ENCODE measurements at regions not wholly inside any gene's neighbourhood (a gene's known extent, or its start where the extent isn't known, plus 50 kb on each side); places are given as distances from the start of the nearest gene placed in this dataset.
"Not testable (repeated sequence)": the region's sequence is repeated elsewhere in the genome, so short reads cannot be mapped to it uniquely, and the experiment has no call there.

- not testable (repeated sequence) for H3K4me3 ChIP-seq (ENCODE audit: low read depth in 1 of 3, low read length in 3 of 3); H3K4me1 ChIP-seq (ENCODE audit: control insufficient read depth in 3 of 3, insufficient read depth in 2 of 3, low read depth in 1 of 3, low read length in 2 of 3); DNase-seq; H3K9me3 ChIP-seq (ENCODE audit: control insufficient read depth in 2 of 2, insufficient read depth in 1 of 2, low read depth in 1 of 2, low read length in 1 of 2); H3K36me3 ChIP-seq (ENCODE audit: control insufficient read depth in 3 of 3, insufficient read depth in 2 of 3, low read depth in 1 of 3, low read length in 3 of 3); H3K27me3 ChIP-seq (ENCODE audit: control insufficient read depth in 3 of 3, insufficient read depth in 3 of 3, low read length in 3 of 3); H3K27ac ChIP-seq (ENCODE audit: low read depth in 1 of 3, low read length in 2 of 3)
- peak; percentile 5 for FAIRE-seq
- WGBS, 3 donors, result 85 to 92% (median 88%) methylated on average over 2 of the region's 2 CpGs
Observed at GRCh38 chr1:143850637-143851036, 121.1 kb downstream of the FAM72C start.

DNA sequence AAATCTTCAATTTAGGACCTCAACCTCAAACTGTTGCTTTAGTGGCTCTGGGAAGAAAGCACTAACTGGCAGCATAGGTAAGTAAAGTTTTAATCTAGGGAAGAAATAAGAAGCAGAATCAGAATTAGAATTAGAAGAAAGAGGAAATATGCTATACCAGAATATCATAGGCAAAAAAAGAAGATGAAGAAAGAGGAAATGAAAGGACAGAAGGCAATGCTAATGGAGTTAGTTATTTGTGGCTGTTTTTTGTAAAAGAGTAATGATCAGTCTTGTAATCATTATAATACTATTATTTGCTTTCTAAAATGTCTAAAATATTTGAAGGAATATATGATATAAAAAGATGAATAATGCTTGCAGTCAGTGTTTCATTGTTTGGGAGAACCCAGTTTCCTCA lies 122.9 kb downstream of the FAM72C start:
- not testable (repeated sequence) for H3K4me1 ChIP-seq (ENCODE audit: control insufficient read depth in 3 of 3, insufficient read depth in 2 of 3, low read depth in 1 of 3, low read length in 2 of 3); H3K27me3 ChIP-seq (ENCODE audit: control insufficient read depth in 3 of 3, insufficient read depth in 3 of 3, low read length in 3 of 3); DNase-seq; H3K4me3 ChIP-seq (ENCODE audit: low read depth in 1 of 3, low read length in 3 of 3); H3K27ac ChIP-seq (ENCODE audit: low read depth in 1 of 3, low read length in 2 of 3); H3K9me3 ChIP-seq (ENCODE audit: control insufficient read depth in 2 of 2, insufficient read depth in 1 of 2, low read depth in 1 of 2, low read length in 1 of 2); H3K36me3 ChIP-seq (ENCODE audit: control insufficient read depth in 3 of 3, insufficient read depth in 2 of 3, low read depth in 1 of 3, low read length in 3 of 3); FAIRE-seq

DNA sequence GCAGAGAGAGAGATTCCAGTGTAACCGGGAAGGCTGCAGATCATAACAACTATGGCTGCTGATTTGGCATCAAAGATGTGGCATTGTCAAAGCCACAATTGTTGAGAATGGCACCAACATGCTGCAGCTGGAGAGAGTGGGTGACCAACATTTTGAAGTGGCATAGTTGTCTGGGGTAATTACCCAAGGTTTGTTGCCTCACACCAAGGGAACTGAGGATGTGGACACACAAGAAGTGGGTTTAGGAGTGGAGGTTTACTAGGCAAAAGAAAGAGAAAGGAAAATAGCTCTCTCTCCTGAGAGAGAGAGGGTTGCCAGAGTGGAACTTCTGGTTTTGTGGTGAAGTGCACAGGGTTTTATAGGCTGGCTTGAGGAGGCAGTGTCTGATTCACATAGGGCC lies 126.6 kb downstream of the FAM72C start:
- WGBS, 3 donors, result 100% methylated on average over 1 of the region's 1 CpG; no CpG with 5 or more reads in 2 of the 3 donors
- not testable (repeated sequence) for H3K27ac ChIP-seq (ENCODE audit: low read depth in 1 of 3, low read length in 2 of 3); H3K27me3 ChIP-seq (ENCODE audit: control insufficient read depth in 3 of 3, insufficient read depth in 3 of 3, low read length in 3 of 3); H3K4me3 ChIP-seq (ENCODE audit: low read depth in 1 of 3, low read length in 3 of 3); FAIRE-seq; H3K4me1 ChIP-seq (ENCODE audit: control insufficient read depth in 3 of 3, insufficient read depth in 2 of 3, low read depth in 1 of 3, low read length in 2 of 3); H3K36me3 ChIP-seq (ENCODE audit: control insufficient read depth in 3 of 3, insufficient read depth in 2 of 3, low read depth in 1 of 3, low read length in 3 of 3); DNase-seq; H3K9me3 ChIP-seq (ENCODE audit: control insufficient read depth in 2 of 2, insufficient read depth in 1 of 2, low read depth in 1 of 2, low read length in 1 of 2)

GRCh38 chr1:143842058-143842457 lies 129.7 kb downstream of the FAM72C start:
- DNase-seq; H3K4me3 ChIP-seq (ENCODE audit: low read depth in 1 of 3, low read length in 3 of 3); H3K36me3 ChIP-seq (ENCODE audit: control insufficient read depth in 3 of 3, insufficient read depth in 2 of 3, low read depth in 1 of 3, low read length in 3 of 3); H3K9me3 ChIP-seq (ENCODE audit: control insufficient read depth in 2 of 2, insufficient read depth in 1 of 2, low read depth in 1 of 2, low read length in 1 of 2); H3K27me3 ChIP-seq (ENCODE audit: control insufficient read depth in 3 of 3, insufficient read depth in 3 of 3, low read length in 3 of 3); H3K4me1 ChIP-seq (ENCODE audit: control insufficient read depth in 3 of 3, insufficient read depth in 2 of 3, low read depth in 1 of 3, low read length in 2 of 3); FAIRE-seq; H3K27ac ChIP-seq (ENCODE audit: low read depth in 1 of 3, low read length in 2 of 3): not testable (repeated sequence)
- 41 to 56% (median 53%) methylated on average over 1 of the region's 2 CpGs for WGBS, 3 donors

- H3K27me3 ChIP-seq (ENCODE audit: control insufficient read depth in 3 of 3, insufficient read depth in 3 of 3, low read length in 3 of 3); H3K4me1 ChIP-seq (ENCODE audit: control insufficient read depth in 3 of 3, insufficient read depth in 2 of 3, low read depth in 1 of 3, low read length in 2 of 3); DNase-seq; H3K9me3 ChIP-seq (ENCODE audit: control insufficient read depth in 2 of 2, insufficient read depth in 1 of 2, low read depth in 1 of 2, low read length in 1 of 2); H3K36me3 ChIP-seq (ENCODE audit: control insufficient read depth in 3 of 3, insufficient read depth in 2 of 3, low read depth in 1 of 3, low read length in 3 of 3); H3K4me3 ChIP-seq (ENCODE audit: low read depth in 1 of 3, low read length in 3 of 3); H3K27ac ChIP-seq (ENCODE audit: low read depth in 1 of 3, low read length in 2 of 3); FAIRE-seq: not testable (repeated sequence)
- 9 to 33% (median 23%) methylated on average over 1 to 5 of the region's 32 CpGs for WGBS, 3 donors
Observed at GRCh38 chr1:143839182-143839581, 132.6 kb downstream of the FAM72C start.

- FAIRE-seq; H3K27me3 ChIP-seq (ENCODE audit: control insufficient read depth in 3 of 3, insufficient read depth in 3 of 3, low read length in 3 of 3); H3K36me3 ChIP-seq (ENCODE audit: control insufficient read depth in 3 of 3, insufficient read depth in 2 of 3, low read depth in 1 of 3, low read length in 3 of 3); H3K4me1 ChIP-seq (ENCODE audit: control insufficient read depth in 3 of 3, insufficient read depth in 2 of 3, low read depth in 1 of 3, low read length in 2 of 3); H3K27ac ChIP-seq (ENCODE audit: low read depth in 1 of 3, low read length in 2 of 3); H3K9me3 ChIP-seq (ENCODE audit: control insufficient read depth in 2 of 2, insufficient read depth in 1 of 2, low read depth in 1 of 2, low read length in 1 of 2); H3K4me3 ChIP-seq (ENCODE audit: low read depth in 1 of 3, low read length in 3 of 3); DNase-seq: not testable (repeated sequence)
- WGBS, 3 donors, result 4% methylated on average over 2 of the region's 21 CpGs; no CpG with 5 or more reads in 2 of the 3 donors
Observed at GRCh38 chr1:143838598-143838929, 133.2 kb downstream of the FAM72C start.

DNA sequence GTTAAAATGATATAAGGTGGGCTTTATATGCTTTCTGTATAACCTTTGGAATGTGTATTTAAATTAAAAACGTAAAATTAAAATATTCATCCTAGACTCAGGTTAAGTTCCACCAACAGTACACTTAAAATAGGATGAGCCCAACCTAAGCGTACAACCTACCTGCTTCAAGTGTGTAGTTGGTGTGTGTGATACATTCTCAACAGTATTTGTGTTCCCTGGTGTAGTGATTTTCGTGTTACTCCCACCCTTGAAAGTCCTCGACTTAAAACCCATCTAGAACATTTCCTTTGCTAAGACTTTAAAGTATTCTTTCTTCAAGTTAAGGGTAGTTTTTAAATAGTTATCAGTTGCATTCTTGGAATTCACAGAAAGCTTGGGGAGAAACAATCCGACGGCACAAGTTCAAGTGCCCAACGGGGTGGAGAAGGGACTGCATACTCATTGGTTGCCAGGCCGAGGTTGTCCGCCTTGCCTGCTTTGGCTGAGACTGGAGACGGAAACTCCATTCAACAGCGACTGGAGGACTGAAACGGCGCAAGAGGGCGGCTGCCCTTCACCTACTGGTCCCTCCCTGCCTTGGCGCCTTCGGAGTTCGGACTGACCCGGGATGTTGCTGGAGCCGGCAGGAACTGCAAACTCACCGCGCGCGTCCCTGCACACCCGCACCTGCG lies 133.7 kb downstream of the FAM72C start:
- 16 to 25% (median 21%) methylated on average over 16 to 25 of the region's 25 CpGs for WGBS, 3 donors
- H3K4me1 ChIP-seq (ENCODE audit: control insufficient read depth in 3 of 3, insufficient read depth in 2 of 3, low read depth in 1 of 3, low read length in 2 of 3); H3K4me3 ChIP-seq (ENCODE audit: low read depth in 1 of 3, low read length in 3 of 3); H3K27ac ChIP-seq (ENCODE audit: low read depth in 1 of 3, low read length in 2 of 3); H3K9me3 ChIP-seq (ENCODE audit: control insufficient read depth in 2 of 2, insufficient read depth in 1 of 2, low read depth in 1 of 2, low read length in 1 of 2); FAIRE-seq; H3K36me3 ChIP-seq (ENCODE audit: control insufficient read depth in 3 of 3, insufficient read depth in 2 of 3, low read depth in 1 of 3, low read length in 3 of 3); H3K27me3 ChIP-seq (ENCODE audit: control insufficient read depth in 3 of 3, insufficient read depth in 3 of 3, low read length in 3 of 3); DNase-seq: not testable (repeated sequence)

DNA sequence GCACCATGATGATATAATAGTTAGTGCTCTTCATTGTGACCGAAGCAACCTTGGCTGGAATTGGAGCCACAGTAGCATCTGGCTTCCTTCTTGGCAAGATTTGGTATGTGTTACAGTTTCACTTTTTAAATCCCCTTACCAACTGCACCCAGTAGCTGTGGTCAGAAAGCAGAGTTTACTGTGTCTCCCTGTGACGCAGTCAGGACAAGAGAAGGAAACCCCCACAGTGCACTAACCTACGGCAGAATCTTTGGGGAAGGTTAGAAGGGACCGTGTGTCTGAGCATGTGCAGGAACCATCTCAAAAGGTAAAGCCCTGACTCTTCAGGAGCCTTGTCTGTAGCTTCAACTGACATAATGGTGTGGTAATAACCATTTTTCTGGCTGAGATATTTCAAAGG lies 138.4 kb downstream of the FAM72C start:
- H3K27me3 ChIP-seq (ENCODE audit: control insufficient read depth in 3 of 3, insufficient read depth in 3 of 3, low read length in 3 of 3); H3K4me1 ChIP-seq (ENCODE audit: control insufficient read depth in 3 of 3, insufficient read depth in 2 of 3, low read depth in 1 of 3, low read length in 2 of 3); H3K4me3 ChIP-seq (ENCODE audit: low read depth in 1 of 3, low read length in 3 of 3); H3K9me3 ChIP-seq (ENCODE audit: control insufficient read depth in 2 of 2, insufficient read depth in 1 of 2, low read depth in 1 of 2, low read length in 1 of 2); FAIRE-seq; DNase-seq; H3K27ac ChIP-seq (ENCODE audit: low read depth in 1 of 3, low read length in 2 of 3); H3K36me3 ChIP-seq (ENCODE audit: control insufficient read depth in 3 of 3, insufficient read depth in 2 of 3, low read depth in 1 of 3, low read length in 3 of 3): not testable (repeated sequence)
- 100% methylated on average over 2 of the region's 4 CpGs; no CpG with 5 or more reads in 2 of the 3 donors for WGBS, 3 donors

DNA sequence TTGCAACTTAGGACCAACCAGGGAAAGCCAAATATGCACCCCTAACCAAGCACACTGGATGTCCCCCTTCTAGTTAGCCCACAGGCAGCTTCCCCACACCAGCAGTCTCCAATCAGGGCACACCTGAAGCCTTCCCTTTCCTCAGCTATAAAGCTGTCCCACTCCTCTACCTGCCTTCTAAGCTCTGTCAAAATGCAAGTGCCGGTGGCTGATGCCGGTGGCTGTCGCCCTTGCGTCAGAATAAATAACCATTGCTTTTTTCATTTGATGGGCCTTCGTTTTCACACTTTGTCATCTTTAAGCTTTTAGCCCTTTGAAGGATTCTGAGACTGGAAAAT lies 139.4 kb downstream of the FAM72C start:
- DNase-seq; H3K9me3 ChIP-seq (ENCODE audit: control insufficient read depth in 2 of 2, insufficient read depth in 1 of 2, low read depth in 1 of 2, low read length in 1 of 2); H3K27me3 ChIP-seq (ENCODE audit: control insufficient read depth in 3 of 3, insufficient read depth in 3 of 3, low read length in 3 of 3); H3K4me3 ChIP-seq (ENCODE audit: low read depth in 1 of 3, low read length in 3 of 3); H3K4me1 ChIP-seq (ENCODE audit: control insufficient read depth in 3 of 3, insufficient read depth in 2 of 3, low read depth in 1 of 3, low read length in 2 of 3); H3K27ac ChIP-seq (ENCODE audit: low read depth in 1 of 3, low read length in 2 of 3); FAIRE-seq; H3K36me3 ChIP-seq (ENCODE audit: control insufficient read depth in 3 of 3, insufficient read depth in 2 of 3, low read depth in 1 of 3, low read length in 3 of 3): not testable (repeated sequence)
- WGBS, 3 donors, result 81 to 88% (median 88%) methylated on average over 5 of the region's 5 CpGs
